ENCODE measurements at regions not wholly inside any gene's neighbourhood (a gene's known extent, or its start where the extent isn't known, plus 50 kb on each side); places are given as distances from the start of the nearest gene placed in this dataset.
"Not testable (repeated sequence)": the region's sequence is repeated elsewhere in the genome, so short reads cannot be mapped to it uniquely, and the experiment has no call there.

- TF ChIP-seq POLR2AphosphoS5 (IDR thresholded peaks at IDR 0.05; ENCODE audit: borderline replicate concordance, low read depth, low read length); EZH2 (IDR thresholded peaks at IDR 0.05): not testable (repeated sequence)
Observed at GRCh38 chr2:172269507-172270244, 157.7 kb upstream of the ITGA6 start.

Data from SK-N-MC (cell line).